HEK293 (cell line): ENCODE measurements at regions not wholly inside any gene's neighbourhood (a gene's known extent, or its start where the extent isn't known, plus 50 kb on each side); places are given as distances from the start of the nearest gene placed in this dataset.

Experiments used
- KLF16 ChIP-seq: fragments of 450-650 bp; formaldehyde crosslinking; IDR thresholded peaks from 2 replicates; pipeline ENCODE4 v1.5.1; 2017; ENCODE audit warnings: missing biosample characterization, missing genetic modification characterization
- ZBTB21 ChIP-seq: fragments of 450-650 bp; formaldehyde crosslinking; IDR thresholded peaks from 2 replicates; pipeline ENCODE4 v1.5.1; 2017; ENCODE audit warnings: missing biosample characterization, missing genetic modification characterization
- ZNF146 ChIP-seq: fragments of 450-650 bp; formaldehyde crosslinking; IDR thresholded peaks from 2 replicates; pipeline ENCODE4 v1.5.1; 2016; ENCODE audit warnings: missing biosample characterization, missing genetic modification characterization
- ZNF157 ChIP-seq: fragments of 450-650 bp; formaldehyde crosslinking; IDR thresholded peaks from 2 replicates; pipeline ENCODE4 v1.5.1; 2016; ENCODE audit warnings: missing biosample characterization, missing genetic modification characterization
- ZNF248 ChIP-seq: fragments of 450-650 bp; formaldehyde crosslinking; IDR thresholded peaks from 2 replicates; pipeline ENCODE4 v1.5.1; 2017; ENCODE audit warnings: missing biosample characterization, missing genetic modification characterization
- ZNF311 ChIP-seq: fragments of 450-650 bp; formaldehyde crosslinking; IDR thresholded peaks from 2 replicates; pipeline ENCODE4 v1.5.1; 2017; ENCODE audit warnings: missing biosample characterization, missing genetic modification characterization, borderline replicate concordance
- ZNF354C ChIP-seq: fragments of 450-650 bp; formaldehyde crosslinking; IDR thresholded peaks from 2 replicates; pipeline ENCODE4 v1.5.1; 2016; ENCODE audit warnings: missing biosample characterization, missing genetic modification characterization, low read depth, borderline replicate concordance
- TF ChIP-seq, protein P1 (sequence below): fragments of 450-650 bp; formaldehyde crosslinking; IDR thresholded peaks from 2 replicates; pipeline ENCODE4 v1.5.1; 2016; ENCODE audit warnings: missing biosample characterization, missing genetic modification characterization
- TF ChIP-seq, protein P2 (sequence below): fragments of 450-650 bp; formaldehyde crosslinking; IDR thresholded peaks from 2 replicates; pipeline ENCODE4 v1.5.1; 2016; ENCODE audit warnings: missing biosample characterization, missing genetic modification characterization
- TF ChIP-seq, protein P3 (sequence below): fragments of 450-650 bp; formaldehyde crosslinking; IDR thresholded peaks from 2 replicates; pipeline ENCODE4 v1.5.1; 2016; ENCODE audit warnings: missing biosample characterization, missing genetic modification characterization

DNA sequence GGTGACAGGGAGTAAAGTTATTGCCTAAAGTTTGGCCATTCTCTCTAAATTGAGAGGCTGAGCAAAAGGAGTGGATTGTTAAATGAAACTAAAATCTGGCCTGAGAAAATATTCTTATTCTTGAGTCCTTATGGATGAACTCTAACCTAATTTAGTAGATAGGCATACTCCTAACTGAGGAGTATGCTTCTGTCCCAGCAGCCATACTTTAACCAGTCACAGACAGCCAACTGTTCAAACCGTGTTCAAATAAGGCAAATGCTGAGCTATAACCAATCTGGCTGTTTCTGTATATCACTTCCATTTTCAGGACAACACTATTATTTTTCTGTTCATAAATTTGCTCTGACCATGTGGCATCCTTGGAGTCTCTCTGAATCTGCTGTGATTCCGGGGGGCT, 75.9 kb upstream of the RERGL start:
- no peak for TF ChIP-seq ZBTB21 (tag by site-specific recombination)
- TF ChIP-seq ZNF311, result no peak
- TF ChIP-seq, protein P1, sequence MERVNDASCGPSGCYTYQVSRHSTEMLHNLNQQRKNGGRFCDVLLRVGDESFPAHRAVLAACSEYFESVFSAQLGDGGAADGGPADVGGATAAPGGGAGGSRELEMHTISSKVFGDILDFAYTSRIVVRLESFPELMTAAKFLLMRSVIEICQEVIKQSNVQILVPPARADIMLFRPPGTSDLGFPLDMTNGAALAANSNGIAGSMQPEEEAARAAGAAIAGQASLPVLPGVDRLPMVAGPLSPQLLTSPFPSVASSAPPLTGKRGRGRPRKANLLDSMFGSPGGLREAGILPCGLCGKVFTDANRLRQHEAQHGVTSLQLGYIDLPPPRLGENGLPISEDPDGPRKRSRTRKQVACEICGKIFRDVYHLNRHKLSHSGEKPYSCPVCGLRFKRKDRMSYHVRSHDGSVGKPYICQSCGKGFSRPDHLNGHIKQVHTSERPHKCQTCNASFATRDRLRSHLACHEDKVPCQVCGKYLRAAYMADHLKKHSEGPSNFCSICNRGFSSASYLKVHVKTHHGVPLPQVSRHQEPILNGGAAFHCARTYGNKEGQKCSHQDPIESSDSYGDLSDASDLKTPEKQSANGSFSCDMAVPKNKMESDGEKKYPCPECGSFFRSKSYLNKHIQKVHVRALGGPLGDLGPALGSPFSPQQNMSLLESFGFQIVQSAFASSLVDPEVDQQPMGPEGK, result no peak
- no peak for TF ChIP-seq ZNF248 (tag by site-specific recombination)
- TF ChIP-seq, protein P2, sequence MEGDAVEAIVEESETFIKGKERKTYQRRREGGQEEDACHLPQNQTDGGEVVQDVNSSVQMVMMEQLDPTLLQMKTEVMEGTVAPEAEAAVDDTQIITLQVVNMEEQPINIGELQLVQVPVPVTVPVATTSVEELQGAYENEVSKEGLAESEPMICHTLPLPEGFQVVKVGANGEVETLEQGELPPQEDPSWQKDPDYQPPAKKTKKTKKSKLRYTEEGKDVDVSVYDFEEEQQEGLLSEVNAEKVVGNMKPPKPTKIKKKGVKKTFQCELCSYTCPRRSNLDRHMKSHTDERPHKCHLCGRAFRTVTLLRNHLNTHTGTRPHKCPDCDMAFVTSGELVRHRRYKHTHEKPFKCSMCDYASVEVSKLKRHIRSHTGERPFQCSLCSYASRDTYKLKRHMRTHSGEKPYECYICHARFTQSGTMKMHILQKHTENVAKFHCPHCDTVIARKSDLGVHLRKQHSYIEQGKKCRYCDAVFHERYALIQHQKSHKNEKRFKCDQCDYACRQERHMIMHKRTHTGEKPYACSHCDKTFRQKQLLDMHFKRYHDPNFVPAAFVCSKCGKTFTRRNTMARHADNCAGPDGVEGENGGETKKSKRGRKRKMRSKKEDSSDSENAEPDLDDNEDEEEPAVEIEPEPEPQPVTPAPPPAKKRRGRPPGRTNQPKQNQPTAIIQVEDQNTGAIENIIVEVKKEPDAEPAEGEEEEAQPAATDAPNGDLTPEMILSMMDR (tag by site-specific recombination), result no peak
- no peak for TF ChIP-seq ZNF354C (tag by site-specific recombination)
- no peak for TF ChIP-seq ZNF157
- no peak for TF ChIP-seq ZNF146
- TF ChIP-seq, protein P3, sequence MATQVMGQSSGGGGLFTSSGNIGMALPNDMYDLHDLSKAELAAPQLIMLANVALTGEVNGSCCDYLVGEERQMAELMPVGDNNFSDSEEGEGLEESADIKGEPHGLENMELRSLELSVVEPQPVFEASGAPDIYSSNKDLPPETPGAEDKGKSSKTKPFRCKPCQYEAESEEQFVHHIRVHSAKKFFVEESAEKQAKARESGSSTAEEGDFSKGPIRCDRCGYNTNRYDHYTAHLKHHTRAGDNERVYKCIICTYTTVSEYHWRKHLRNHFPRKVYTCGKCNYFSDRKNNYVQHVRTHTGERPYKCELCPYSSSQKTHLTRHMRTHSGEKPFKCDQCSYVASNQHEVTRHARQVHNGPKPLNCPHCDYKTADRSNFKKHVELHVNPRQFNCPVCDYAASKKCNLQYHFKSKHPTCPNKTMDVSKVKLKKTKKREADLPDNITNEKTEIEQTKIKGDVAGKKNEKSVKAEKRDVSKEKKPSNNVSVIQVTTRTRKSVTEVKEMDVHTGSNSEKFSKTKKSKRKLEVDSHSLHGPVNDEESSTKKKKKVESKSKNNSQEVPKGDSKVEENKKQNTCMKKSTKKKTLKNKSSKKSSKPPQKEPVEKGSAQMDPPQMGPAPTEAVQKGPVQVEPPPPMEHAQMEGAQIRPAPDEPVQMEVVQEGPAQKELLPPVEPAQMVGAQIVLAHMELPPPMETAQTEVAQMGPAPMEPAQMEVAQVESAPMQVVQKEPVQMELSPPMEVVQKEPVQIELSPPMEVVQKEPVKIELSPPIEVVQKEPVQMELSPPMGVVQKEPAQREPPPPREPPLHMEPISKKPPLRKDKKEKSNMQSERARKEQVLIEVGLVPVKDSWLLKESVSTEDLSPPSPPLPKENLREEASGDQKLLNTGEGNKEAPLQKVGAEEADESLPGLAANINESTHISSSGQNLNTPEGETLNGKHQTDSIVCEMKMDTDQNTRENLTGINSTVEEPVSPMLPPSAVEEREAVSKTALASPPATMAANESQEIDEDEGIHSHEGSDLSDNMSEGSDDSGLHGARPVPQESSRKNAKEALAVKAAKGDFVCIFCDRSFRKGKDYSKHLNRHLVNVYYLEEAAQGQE (tag by site-specific recombination), result no peak
- no peak for TF ChIP-seq KLF16 (tag by site-specific recombination)
